ENCODE measurements at regions not wholly inside any gene's neighbourhood (a gene's known extent, or its start where the extent isn't known, plus 50 kb on each side); places are given as distances from the start of the nearest gene placed in this dataset.

GRCh38 chr12:128114485-128114884, 152.5 kb upstream of the TMEM132C start:
- Histone ChIP-seq H3K36me3 (no peaks in the 10 kb centered on the region), H3K9me3 (peaks cover 0 to 21% (median 2%) of the 10 kb centered on the region in 4 donors), H3K4me3 (no peak overlapping the region), H3K4me1 (no peaks in the 10 kb centered on the region), H3K27me3 (peaks cover 0 to 18% (median 0%) of the 10 kb centered on the region in 3 donors), H3K27ac (no peak overlapping the region)
- intact Hi-C loops (cut with DNase I; ENCODE audit: low total_unique reads), result no loop called here
- WGBS, 5 donors, result 54 to 85% (median 83%) methylated on average over 2 of the region's 2 CpGs
- TF ChIP-seq POLR2AphosphoS5 (IDR thresholded peaks at IDR 0.05) (no peak), CTCF (IDR thresholded peaks at IDR 0.05) (no peak), EP300 (IDR thresholded peaks at IDR 0.05) (no peak), POLR2A (IDR thresholded peaks at IDR 0.05) (no peak)
- DNase-seq, result no peak

- H3K4me1 ChIP-seq, result no peaks in the 10 kb centered on the region
- no peaks in the 10 kb centered on the region for H3K36me3 ChIP-seq
- no peak overlapping the region for H3K4me3 ChIP-seq
- WGBS, 5 donors, result 62 to 94% (median 73%) methylated on average over 5 of the region's 5 CpGs
- no peak for DNase-seq
- peaks cover 0 to 12% (median 0%) of the 10 kb centered on the region in 3 donors for H3K27me3 ChIP-seq
- TF ChIP-seq POLR2AphosphoS5 (IDR thresholded peaks at IDR 0.05) (no peak), CTCF (IDR thresholded peaks at IDR 0.05) (no peak), EP300 (IDR thresholded peaks at IDR 0.05) (no peak), POLR2A (IDR thresholded peaks at IDR 0.05) (no peak)
- intact Hi-C loops (cut with DNase I; ENCODE audit: low total_unique reads), result no loop called here
- peaks cover 0 to 33% (median 2%) of the 10 kb centered on the region in 4 donors for H3K9me3 ChIP-seq
- no peak overlapping the region for H3K27ac ChIP-seq
Measured at GRCh38 chr12:128116537-128116936, 150.4 kb upstream of the TMEM132C start.

GRCh38 chr12:128120035-128120434, 146.9 kb upstream of the TMEM132C start:
- no peak for DNase-seq
- H3K4me1 ChIP-seq, result no peaks in the 10 kb centered on the region
- H3K9me3 ChIP-seq, result peaks cover 0 to 29% (median 2%) of the 10 kb centered on the region in 4 donors
- no peak overlapping the region for H3K27ac ChIP-seq
- no peaks in the 10 kb centered on the region for H3K36me3 ChIP-seq
- WGBS, 5 donors, result 88 to 95% (median 89%) methylated on average over 4 of the region's 4 CpGs
- intact Hi-C loops (cut with DNase I; ENCODE audit: low total_unique reads), result no loop called here
- TF ChIP-seq EP300 (IDR thresholded peaks at IDR 0.05) (no peak), CTCF (IDR thresholded peaks at IDR 0.05) (no peak), POLR2AphosphoS5 (IDR thresholded peaks at IDR 0.05) (no peak), POLR2A (IDR thresholded peaks at IDR 0.05) (no peak)
- no peaks in the 10 kb centered on the region for H3K27me3 ChIP-seq
- H3K4me3 ChIP-seq, result no peak overlapping the region

GRCh38 chr12:128121424-128121823, 145.5 kb upstream of the TMEM132C start:
- no peaks in the 10 kb centered on the region for H3K27me3 ChIP-seq
- TF ChIP-seq EP300 (IDR thresholded peaks at IDR 0.05), result no peak
- no peak for TF ChIP-seq POLR2AphosphoS5 (IDR thresholded peaks at IDR 0.05)
- no peak for DNase-seq
- H3K4me1 ChIP-seq, result no peaks in the 10 kb centered on the region
- no peak overlapping the region for H3K27ac ChIP-seq
- peaks cover 0 to 33% (median 2%) of the 10 kb centered on the region in 4 donors for H3K9me3 ChIP-seq
- H3K36me3 ChIP-seq, result no peaks in the 10 kb centered on the region
- intact Hi-C loops (cut with DNase I; ENCODE audit: low total_unique reads), result no loop called here
- 53 to 70% (median 63%) methylated on average over 3 of the region's 3 CpGs for WGBS, 5 donors
- H3K4me3 ChIP-seq, result no peak overlapping the region

GRCh38 chr12:128123096-128123495, 143.9 kb upstream of the TMEM132C start:
- 81 to 93% (median 89%) methylated on average over 8 of the region's 8 CpGs for WGBS, 5 donors

More at GRCh38 chr12:128123096-128123495, 143.9 kb upstream of the TMEM132C start:
- intact Hi-C loops (cut with DNase I; ENCODE audit: low total_unique reads), result no loop called here
- no peak overlapping the region for H3K4me3 ChIP-seq
- H3K36me3 ChIP-seq, result no peaks in the 10 kb centered on the region
- no peaks in the 10 kb centered on the region for H3K27me3 ChIP-seq
- peaks cover 0 to 22% (median under 1%) of the 10 kb centered on the region in 4 donors for H3K9me3 ChIP-seq
- H3K4me1 ChIP-seq, result no peaks in the 10 kb centered on the region
- no peak overlapping the region for H3K27ac ChIP-seq
- TF ChIP-seq CTCF (IDR thresholded peaks at IDR 0.05) (no peak), EP300 (IDR thresholded peaks at IDR 0.05) (no peak), POLR2A (IDR thresholded peaks at IDR 0.05) (no peak), POLR2AphosphoS5 (IDR thresholded peaks at IDR 0.05) (no peak)
- no peak for DNase-seq

All from stomach (tissue), 8 donors.